ENCODE measurements at regions not wholly inside any gene's neighbourhood (a gene's known extent, or its start where the extent isn't known, plus 50 kb on each side); places are given as distances from the start of the nearest gene placed in this dataset.

GRCh38 chr16:62661435-62661834, 625.2 kb upstream of the CDH8 start:
- no peak for DNase-seq

DNA sequence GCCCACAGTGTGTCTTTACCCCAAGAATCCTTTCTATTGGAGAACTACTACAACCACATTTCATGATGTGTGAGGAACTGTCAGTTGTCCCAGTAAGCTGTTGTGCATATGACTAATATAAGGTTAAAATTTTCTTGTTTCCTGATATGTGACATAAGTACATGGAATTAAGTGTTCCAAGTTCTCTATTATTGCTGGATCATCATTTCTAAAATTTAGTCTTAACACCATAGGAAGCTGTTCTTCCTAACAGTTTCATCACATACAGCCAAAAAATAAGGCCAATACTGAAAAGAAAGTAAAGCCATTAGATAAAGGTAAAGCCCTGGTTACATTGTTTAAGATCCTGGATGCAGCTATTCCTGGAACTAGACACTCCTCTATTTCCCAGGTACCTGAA, 620.9 kb upstream of the CDH8 start:
- no peak for DNase-seq

DNA sequence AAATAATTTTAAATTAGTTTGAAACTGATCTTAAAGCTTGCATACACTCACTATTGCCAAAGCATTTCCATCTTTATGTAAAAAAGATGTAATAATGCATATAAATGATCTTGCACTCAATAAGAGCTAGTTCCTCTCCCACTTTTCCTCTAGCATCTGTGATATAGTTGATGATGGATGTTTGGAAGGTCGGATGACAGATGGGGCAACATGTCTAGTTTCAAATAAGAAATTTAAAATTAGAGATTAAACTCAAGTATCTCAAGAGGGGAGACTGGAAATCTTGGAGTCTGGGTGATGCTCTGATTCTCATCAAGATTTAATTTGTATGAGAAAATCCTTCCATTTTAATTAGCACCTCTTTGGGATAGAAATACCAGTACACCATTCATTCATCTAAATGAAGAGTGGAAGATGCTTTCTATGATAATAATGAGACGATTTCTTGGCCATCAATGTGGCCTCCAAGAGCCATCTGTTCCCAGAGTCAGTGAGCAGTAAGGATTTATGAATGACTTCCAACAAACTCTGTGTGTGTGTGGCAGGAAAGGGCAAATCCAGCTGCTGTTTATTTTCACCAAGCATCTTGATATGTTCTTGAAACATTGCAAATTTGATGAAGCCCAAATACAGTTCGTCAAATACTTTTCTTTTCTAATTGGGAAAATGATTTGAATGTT, 616.3 kb upstream of the CDH8 start:
- no peak for DNase-seq

- no peak for DNase-seq
Observed at GRCh38 chr16:62648256-62648655, 612.0 kb upstream of the CDH8 start.

DNA sequence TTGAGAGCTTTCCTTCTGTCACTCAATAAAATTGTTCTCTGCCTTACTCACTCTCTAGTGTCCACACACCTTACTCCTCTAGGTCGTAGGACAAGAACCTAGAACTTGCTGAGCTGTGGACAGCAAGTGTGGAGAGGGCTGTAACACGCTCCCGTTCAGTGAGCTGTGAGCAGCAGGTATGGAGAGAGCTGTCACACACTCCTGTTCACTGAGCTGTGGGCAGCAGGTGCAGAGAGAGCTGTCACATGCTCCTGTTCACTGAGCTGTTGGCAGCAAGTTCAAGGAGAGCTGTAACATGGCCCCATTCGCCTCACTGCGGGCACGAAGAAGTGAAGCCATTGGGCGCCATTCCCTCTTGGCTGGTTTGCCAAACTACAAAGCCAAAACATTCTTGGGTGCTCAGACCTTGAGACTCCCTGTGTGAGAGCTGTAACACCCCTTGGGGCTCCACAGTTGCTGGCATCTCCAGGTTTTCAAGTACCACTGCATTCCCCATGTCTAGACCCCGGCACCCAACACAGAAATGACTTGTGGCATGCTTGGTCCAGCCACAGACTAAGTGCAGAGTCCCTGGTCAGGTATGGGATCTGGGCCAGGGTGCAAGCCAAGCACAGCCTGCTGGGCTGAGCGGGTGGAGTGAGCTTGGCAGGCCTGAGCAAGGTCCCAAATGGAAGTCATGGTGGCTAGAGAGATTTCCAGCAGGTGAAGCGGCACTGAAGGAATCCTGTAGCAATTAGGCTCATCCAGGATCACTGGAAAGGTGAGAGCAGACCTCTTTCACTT, 608.0 kb upstream of the CDH8 start:
- no peak for DNase-seq

GRCh38 chr16:62642677-62643076, 606.4 kb upstream of the CDH8 start:
- no peak for DNase-seq

DNA sequence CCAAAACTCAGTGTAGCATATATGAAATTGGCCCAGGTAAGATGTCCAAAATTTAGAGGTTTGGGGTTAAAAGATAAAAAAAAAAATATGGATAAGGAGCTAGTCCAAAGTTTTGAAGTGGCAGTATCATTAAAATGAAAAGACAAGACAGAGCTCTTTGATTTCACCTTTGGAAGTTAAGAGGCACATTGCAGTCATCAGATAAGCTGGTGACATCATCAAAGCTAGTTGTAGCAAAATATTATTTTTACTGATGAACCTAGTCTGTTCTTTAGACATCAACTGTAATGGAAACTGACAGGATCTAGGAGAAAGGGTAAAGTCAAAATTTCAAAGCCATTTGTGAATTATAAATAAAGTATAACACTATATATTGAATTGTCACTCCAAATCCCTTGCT, 603.7 kb upstream of the CDH8 start:
- DNase-seq = no peak

- DNase-seq = no peak
Observed at GRCh38 chr16:62638964-62639870, 603.0 kb upstream of the CDH8 start.

- no peak for DNase-seq
Observed at GRCh38 chr16:62638324-62638911, 602.2 kb upstream of the CDH8 start.

GRCh38 chr16:62625326-62625725, 589.1 kb upstream of the CDH8 start:
- no peak for DNase-seq

DNA sequence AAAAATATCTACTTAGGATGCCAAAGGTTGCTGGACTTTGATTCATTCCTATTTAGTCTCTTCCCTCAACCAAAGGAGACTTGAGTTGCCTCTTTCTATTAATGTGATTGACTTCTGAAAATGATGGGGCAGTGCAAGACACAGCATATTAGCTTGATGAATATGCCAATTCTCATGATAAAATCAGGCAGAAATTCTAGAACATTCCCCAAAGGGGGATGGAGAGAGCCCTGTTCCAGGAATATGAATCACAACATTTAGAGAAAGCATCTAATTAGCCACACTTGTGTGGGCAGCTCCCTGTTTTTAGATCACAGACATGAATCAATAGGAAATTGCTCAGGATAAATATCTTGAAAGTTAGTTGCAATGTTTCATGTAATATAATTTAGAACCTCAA, 584.0 kb upstream of the CDH8 start:
- no peak for DNase-seq

GRCh38 chr16:62615526-62615925, 579.3 kb upstream of the CDH8 start:
- no peak for DNase-seq

DNA sequence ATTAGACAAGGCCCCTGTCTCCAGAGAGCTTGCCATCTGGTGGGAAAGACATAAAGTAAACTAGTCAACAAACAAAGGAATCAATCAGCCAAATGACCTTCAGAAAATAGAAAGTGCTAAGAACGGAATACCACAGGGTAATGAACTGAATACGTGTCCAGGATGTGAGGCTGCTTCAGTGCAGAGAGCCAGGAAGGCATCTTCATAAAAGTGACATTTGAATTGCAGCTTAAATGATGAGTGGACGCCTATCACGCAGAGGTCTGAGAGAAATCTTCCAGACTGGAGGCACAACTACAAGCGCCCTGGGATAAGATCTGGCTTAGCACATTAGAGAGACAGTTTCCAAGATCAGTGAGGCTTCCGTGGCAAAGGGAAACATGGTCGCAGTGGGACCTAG, 574.1 kb upstream of the CDH8 start:
- no peak for DNase-seq

DNA sequence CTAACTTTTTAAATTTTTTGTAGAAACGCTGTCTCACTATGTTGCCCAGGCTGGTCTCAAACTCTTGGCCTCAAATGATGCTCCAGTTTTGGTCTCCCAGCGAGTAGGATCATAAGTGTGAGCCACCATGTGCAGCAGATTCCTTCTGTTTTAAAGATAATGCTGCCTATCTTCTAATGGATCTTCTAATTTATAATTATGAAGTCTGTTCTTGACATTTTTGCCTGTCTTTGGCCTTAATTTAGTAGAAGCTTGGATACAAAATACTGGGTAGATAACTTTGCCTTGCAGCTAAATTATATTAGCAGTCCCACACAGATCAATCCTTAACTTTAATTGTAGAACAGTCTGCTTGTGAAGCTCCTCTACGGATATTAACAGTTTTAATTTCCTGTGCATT, 566.6 kb upstream of the CDH8 start:
- no peak for DNase-seq

GRCh38 chr16:62597875-62598274, 561.6 kb upstream of the CDH8 start:
- DNase-seq = no peak

- DNase-seq = no peak
Observed at GRCh38 chr16:62596584-62596983, 560.3 kb upstream of the CDH8 start.

- no peak for DNase-seq
Observed at GRCh38 chr16:62596125-62596524, 559.9 kb upstream of the CDH8 start.

- no peak for DNase-seq
Observed at GRCh38 chr16:62586128-62586862, 550.1 kb upstream of the CDH8 start.

DNA sequence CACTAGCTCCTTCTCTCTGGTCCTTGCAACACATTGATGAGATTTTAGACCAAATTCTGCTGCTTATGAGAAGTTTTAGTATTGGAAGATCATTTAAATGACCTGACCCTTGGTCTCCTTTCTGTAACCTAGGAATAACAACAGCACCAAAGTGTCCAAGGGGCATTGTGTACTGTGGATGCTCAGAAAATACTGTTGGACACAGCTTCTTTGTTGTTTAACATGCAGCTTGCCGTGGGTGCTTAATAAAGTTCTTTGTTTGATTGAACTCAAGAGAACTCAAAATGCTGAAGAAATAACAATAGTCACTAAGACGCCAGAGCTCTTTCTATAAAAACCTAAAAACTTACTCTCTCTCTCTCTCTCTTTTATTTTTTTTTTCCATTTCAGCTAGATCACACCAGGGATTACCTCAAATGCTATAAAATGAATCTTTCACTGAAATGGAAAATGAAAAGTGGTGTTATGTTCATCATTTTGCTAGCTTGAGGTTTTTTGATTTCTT, 548.9 kb upstream of the CDH8 start:
- no peak for DNase-seq

DNA sequence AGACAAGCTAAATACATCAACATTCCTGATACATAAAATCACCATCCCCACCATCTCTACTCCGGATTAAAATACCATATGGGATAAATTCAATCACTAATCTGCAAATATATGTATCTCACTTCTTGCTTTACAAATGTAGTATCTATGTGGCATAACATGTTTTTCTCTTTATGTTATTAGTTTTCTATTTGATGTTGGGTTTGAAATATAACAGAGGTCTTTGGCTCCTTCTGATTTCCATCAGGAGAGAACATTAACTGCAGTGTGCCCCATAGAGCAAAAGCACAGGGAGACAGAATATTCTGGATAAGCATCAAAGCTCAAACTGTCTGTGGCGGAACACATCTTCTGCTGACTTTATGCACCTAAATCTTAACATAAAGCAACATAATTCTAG, 547.2 kb upstream of the CDH8 start:
- DNase-seq = no peak

DNA sequence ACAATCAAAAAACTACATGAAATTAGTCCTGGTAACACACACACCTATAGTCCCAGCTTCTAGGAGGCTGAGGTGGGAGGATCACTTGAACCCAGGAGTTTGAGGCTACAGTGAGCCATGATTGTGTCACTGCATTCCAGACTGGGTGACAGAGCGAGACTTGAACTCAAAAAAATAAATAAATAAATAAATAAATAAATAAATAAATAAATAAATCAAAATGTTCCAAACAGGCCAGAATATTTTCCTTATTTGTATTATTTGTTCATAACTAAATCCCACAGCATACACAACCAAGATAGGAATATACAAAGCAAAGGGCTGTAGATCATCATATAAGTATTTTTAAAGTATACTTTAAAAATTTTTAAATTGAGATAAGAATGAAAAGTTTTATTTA, 537.2 kb upstream of the CDH8 start:
- DNase-seq = no peak

- DNase-seq = no peak
Observed at GRCh38 chr16:62568926-62569325, 532.7 kb upstream of the CDH8 start.

Data from activated naive CD4-positive, alpha-beta T cell treated with Interleukin-2 at 50 U/mL for 16 hours (primary cell).